Karpas-422 (cell line): ENCODE measurements at regions not wholly inside any gene's neighbourhood (a gene's known extent, or its start where the extent isn't known, plus 50 kb on each side); places are given as distances from the start of the nearest gene placed in this dataset.
"Not testable (repeated sequence)": the region's sequence is repeated elsewhere in the genome, so short reads cannot be mapped to it uniquely, and the experiment has no call there.

Experiments used
- DNase-seq: peaks from one replicate; pipeline ENCODE4 v3.0.0-alpha.2; 2015
- H2AFZ ChIP-seq: fragments of 200-600 bp; sonication (generic); 2 replicates; pipeline ENCODE4 v1.6.1; 2014; ENCODE audit warnings: antibody characterized with exemption, low read length, mixed read lengths
- H3K27ac ChIP-seq: fragments of 200-600 bp; sonication (generic); 2 replicates; pipeline ENCODE4 v1.5.1; 2014; ENCODE audit warnings: mild to moderate bottlenecking, low read length, moderate library complexity
- H3K27me3 ChIP-seq: fragments of 200-600 bp; sonication (generic); 2 replicates; pipeline ENCODE4 v1.6.1; 2014; ENCODE audit warnings: low read length, mixed read lengths
- H3K36me3 ChIP-seq: fragments of 200-600 bp; sonication (generic); 2 replicates; pipeline ENCODE4 v1.6.1; 2014; ENCODE audit warnings: low read length, mixed read lengths; ENCODE audit not compliant: insufficient read depth
- H3K4me1 ChIP-seq: fragments of 200-600 bp; sonication (generic); 2 replicates; pipeline ENCODE4 v1.6.1; 2014; ENCODE audit warnings: mild to moderate bottlenecking, low read length, mixed read lengths
- H3K4me2 ChIP-seq: fragments of 200-600 bp; sonication (generic); 2 replicates; pipeline ENCODE4 v1.6.1; 2014; ENCODE audit warnings: low read length, low read depth, mild to moderate bottlenecking; ENCODE audit not compliant: poor library complexity, severe bottlenecking
- H3K4me3 ChIP-seq: fragments of 200-600 bp; sonication (generic); 2 replicates; pipeline ENCODE4 v1.5.1; 2014; ENCODE audit warnings: mild to moderate bottlenecking, antibody characterized with exemption, low read length, mixed read lengths
- H3K79me2 ChIP-seq: fragments of 200-600 bp; sonication (generic); 2 replicates; pipeline ENCODE4 v1.6.1; 2014; ENCODE audit warnings: mild to moderate bottlenecking, low read length, mixed read lengths
- H3K9ac ChIP-seq: fragments of 200-600 bp; sonication (generic); 2 replicates; pipeline ENCODE4 v1.6.0; 2014; ENCODE audit warnings: low read length
- H3K9me2 ChIP-seq: fragments of 200-600 bp; sonication (generic), shearing (Covaris generic); replicated peaks from 2 replicates; pipeline ENCODE4 v1.6.0; 2014; ENCODE audit warnings: mild to moderate bottlenecking, low read length, moderate library complexity; ENCODE audit not compliant: insufficient read depth
- H3K9me3 ChIP-seq: fragments of 300-700, 200-600 bp; sonication (generic); 2 replicates; pipeline ENCODE4 v1.6.1; 2014; ENCODE audit warnings: low read length, mixed read lengths
- H4K20me1 ChIP-seq: fragments of 200-600 bp; sonication (generic); 2 replicates; pipeline ENCODE4 v1.6.1; 2014; ENCODE audit warnings: mild to moderate bottlenecking, antibody characterized with exemption, low read length, low read depth; ENCODE audit not compliant: insufficient read depth

- no peaks in the 10 kb centered on the region for H3K9me2 ChIP-seq
- no peaks in the 10 kb centered on the region for H3K4me1 ChIP-seq
- no peak overlapping the region for H3K9ac ChIP-seq
- no peak overlapping the region for H2AFZ ChIP-seq
- DNase-seq = no peak
- peaks cover 5% of the 10 kb centered on the region for H3K9me3 ChIP-seq
- no peaks in the 10 kb centered on the region for H3K79me2 ChIP-seq
- H3K4me3 ChIP-seq = no peak overlapping the region
- no peaks in the 10 kb centered on the region for H3K27me3 ChIP-seq
- no peaks in the 10 kb centered on the region for H3K36me3 ChIP-seq
- no peak overlapping the region for H3K27ac ChIP-seq
- H4K20me1 ChIP-seq = no peaks in the 10 kb centered on the region
- no peak overlapping the region for H3K4me2 ChIP-seq
Observed at GRCh38 chr20:54726687-54727300, 251.4 kb downstream of the DOK5 start.

GRCh38 chr20:54725266-54725665 lies 249.9 kb downstream of the DOK5 start:
- H3K9ac ChIP-seq, DNase-seq, H3K9me2 ChIP-seq, H2AFZ ChIP-seq, H3K79me2 ChIP-seq, H3K36me3 ChIP-seq, H3K27me3 ChIP-seq, H3K27ac ChIP-seq, H4K20me1 ChIP-seq, H3K4me1 ChIP-seq, H3K9me3 ChIP-seq, H3K4me3 ChIP-seq, H3K4me2 ChIP-seq: not testable (repeated sequence)

GRCh38 chr20:54723723-54724122 lies 248.3 kb downstream of the DOK5 start:
- H3K9me3 ChIP-seq = peaks cover 3% of the 10 kb centered on the region
- H3K4me3 ChIP-seq = no peak overlapping the region
- DNase-seq = no peak
- no peaks in the 10 kb centered on the region for H3K36me3 ChIP-seq
- no peak overlapping the region for H3K4me2 ChIP-seq
- no peaks in the 10 kb centered on the region for H3K27me3 ChIP-seq
- no peaks in the 10 kb centered on the region for H3K9me2 ChIP-seq
- H3K9ac ChIP-seq = no peak overlapping the region
- H3K79me2 ChIP-seq = no peaks in the 10 kb centered on the region
- H3K27ac ChIP-seq = no peak overlapping the region
- H2AFZ ChIP-seq = no peak overlapping the region
- no peaks in the 10 kb centered on the region for H4K20me1 ChIP-seq
- H3K4me1 ChIP-seq = no peaks in the 10 kb centered on the region

- H3K79me2 ChIP-seq = no peaks in the 10 kb centered on the region
- H3K9ac ChIP-seq = no peak overlapping the region
- H3K27me3 ChIP-seq = no peaks in the 10 kb centered on the region
- no peak overlapping the region for H3K27ac ChIP-seq
- no peaks in the 10 kb centered on the region for H3K36me3 ChIP-seq
- H3K4me2 ChIP-seq = no peak overlapping the region
- H2AFZ ChIP-seq = no peak overlapping the region
- no peaks in the 10 kb centered on the region for H3K4me1 ChIP-seq
- H3K4me3 ChIP-seq = no peak overlapping the region
- H4K20me1 ChIP-seq = no peaks in the 10 kb centered on the region
- H3K9me2 ChIP-seq = no peaks in the 10 kb centered on the region
- DNase-seq = no peak
- peaks cover 29% of the 10 kb centered on the region for H3K9me3 ChIP-seq
Observed at GRCh38 chr20:54717983-54718382, 242.6 kb downstream of the DOK5 start.

- no peak overlapping the region for H3K4me2 ChIP-seq
Observed at GRCh38 chr20:54716790-54717189, 241.4 kb downstream of the DOK5 start.

GRCh38 chr20:54716174-54716747 lies 240.9 kb downstream of the DOK5 start:
- no peak overlapping the region for H2AFZ ChIP-seq
- H3K27me3 ChIP-seq = no peaks in the 10 kb centered on the region
- H3K79me2 ChIP-seq = no peaks in the 10 kb centered on the region
- H3K9me3 ChIP-seq = peaks cover 30% of the 10 kb centered on the region
- DNase-seq = no peak
- H3K4me3 ChIP-seq = no peak overlapping the region
- H3K4me1 ChIP-seq = no peaks in the 10 kb centered on the region
- no peaks in the 10 kb centered on the region for H3K9me2 ChIP-seq
- no peaks in the 10 kb centered on the region for H3K36me3 ChIP-seq
- no peak overlapping the region for H3K9ac ChIP-seq
- H4K20me1 ChIP-seq = no peaks in the 10 kb centered on the region
- no peak overlapping the region for H3K4me2 ChIP-seq
- no peak overlapping the region for H3K27ac ChIP-seq

More at GRCh38 chr20:54716790-54717189, 241.4 kb downstream of the DOK5 start:
- Histone ChIP-seq H3K9me2 (no peaks in the 10 kb centered on the region), H4K20me1 (no peaks in the 10 kb centered on the region), H3K27ac (no peak overlapping the region), H3K79me2 (no peaks in the 10 kb centered on the region), H3K4me3 (no peak overlapping the region), H3K27me3 (no peaks in the 10 kb centered on the region), H3K9me3 (peaks cover 31% of the 10 kb centered on the region), H3K36me3 (no peaks in the 10 kb centered on the region), H3K9ac (no peak overlapping the region), H2AFZ (no peak overlapping the region), H3K4me1 (no peaks in the 10 kb centered on the region)
- no peak for DNase-seq

- H3K79me2 ChIP-seq = no peaks in the 10 kb centered on the region
- H3K27me3 ChIP-seq = no peaks in the 10 kb centered on the region
- no peaks in the 10 kb centered on the region for H3K9me2 ChIP-seq
- H2AFZ ChIP-seq = no peak overlapping the region
- no peaks in the 10 kb centered on the region for H4K20me1 ChIP-seq
- DNase-seq = no peak
- H3K4me2 ChIP-seq = no peak overlapping the region
- peaks cover 30% of the 10 kb centered on the region for H3K9me3 ChIP-seq
- H3K9ac ChIP-seq = no peak overlapping the region
- no peaks in the 10 kb centered on the region for H3K4me1 ChIP-seq
- no peak overlapping the region for H3K4me3 ChIP-seq
- no peaks in the 10 kb centered on the region for H3K36me3 ChIP-seq
- no peak overlapping the region for H3K27ac ChIP-seq
Observed at GRCh38 chr20:54714817-54715216, 239.4 kb downstream of the DOK5 start.

- Histone ChIP-seq H3K9me3 (peaks cover 34% of the 10 kb centered on the region), H4K20me1 (no peaks in the 10 kb centered on the region), H3K9ac (no peak overlapping the region), H3K79me2 (no peaks in the 10 kb centered on the region), H3K4me3 (no peak overlapping the region), H3K4me2 (no peak overlapping the region), H3K36me3 (no peaks in the 10 kb centered on the region), H2AFZ (no peak overlapping the region), H3K4me1 (no peaks in the 10 kb centered on the region), H3K27ac (no peak overlapping the region), H3K9me2 (no peaks in the 10 kb centered on the region), H3K27me3 (no peaks in the 10 kb centered on the region)
- no peak for DNase-seq
Observed at GRCh38 chr20:54713727-54714126, 238.3 kb downstream of the DOK5 start.
